WTC11 (cell line): ENCODE measurements at regions not wholly inside any gene's neighbourhood (a gene's known extent, or its start where the extent isn't known, plus 50 kb on each side); places are given as distances from the start of the nearest gene placed in this dataset.

ENCODE experiments used
- CREB1 ChIP-seq: sonication (generic); formaldehyde crosslinking; IDR thresholded peaks from 2 replicates; pipeline ENCODE4 v1.8.0; 2023; ENCODE audit warnings: mild to moderate bottlenecking, missing genetic modification reagents
- GRHL2 ChIP-seq: fragments of 250-450 bp; sonication (Bioruptor Pico); IDR thresholded peaks from 2 replicates; pipeline ENCODE4 v1.8.0; 2022; ENCODE audit warnings: mild to moderate bottlenecking, moderate library complexity; ENCODE audit not compliant: insufficient replicate concordance, severe bottlenecking
- IRF1 ChIP-seq: sonication (generic); formaldehyde crosslinking; IDR thresholded peaks from 2 replicates; pipeline ENCODE4 v1.8.0; 2023; ENCODE audit warnings: missing genetic modification reagents
- SMAD3 ChIP-seq: sonication (generic); formaldehyde crosslinking; IDR thresholded peaks from 2 replicates; pipeline ENCODE4 v1.8.0; 2022; ENCODE audit warnings: missing genetic modification reagents, mild to moderate bottlenecking, borderline replicate concordance
- SMAD4 ChIP-seq: sonication (generic); formaldehyde crosslinking; IDR thresholded peaks from 2 replicates; pipeline ENCODE4 v1.8.0; 2022; ENCODE audit warnings: mild to moderate bottlenecking, missing genetic modification reagents
- TF ChIP-seq, protein P1 (sequence below): fragments of 200-600 bp; IDR thresholded peaks from 2 replicates; pipeline ENCODE4 v1.8.0; 2022; ENCODE audit warnings: antibody characterized with exemption

DNA sequence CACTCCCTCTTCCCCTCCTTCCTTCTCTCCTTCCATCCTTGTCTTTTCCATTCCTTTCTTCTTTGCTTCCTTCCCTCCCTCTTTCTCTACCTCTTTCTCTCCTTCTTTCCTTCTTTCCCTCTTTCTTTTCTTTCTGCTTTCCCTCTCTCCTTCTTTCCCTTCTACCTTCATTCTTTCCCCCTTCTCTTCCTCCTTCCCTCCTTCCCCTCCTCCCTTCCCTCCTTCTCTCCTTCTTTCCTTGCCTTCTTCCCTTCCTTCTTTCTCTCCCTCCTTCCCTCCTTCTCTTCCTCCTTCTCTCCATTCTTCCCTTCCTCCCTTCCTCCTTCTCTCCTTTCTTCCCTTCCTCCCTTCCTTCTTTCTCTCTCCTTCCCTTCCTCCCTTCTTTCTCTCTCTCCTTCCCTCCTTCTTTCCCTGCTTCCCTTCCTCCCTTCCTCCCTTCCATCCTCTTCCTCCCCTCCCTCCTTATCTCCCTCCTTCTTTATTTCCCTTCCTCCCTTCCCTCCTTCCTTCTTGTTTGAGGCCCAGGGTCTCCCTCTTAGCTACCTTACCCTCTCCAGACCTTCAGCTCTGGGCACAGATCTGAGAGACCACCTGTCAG is 77.0 kb downstream of the BUD13 start:
- TF ChIP-seq CREB1 = no peak
- TF ChIP-seq SMAD3 (CRISPR knock-in tag) = no peak
- no peak for TF ChIP-seq GRHL2
- no peak for TF ChIP-seq SMAD4 (CRISPR knock-in tag)
- TF ChIP-seq IRF1 (CRISPR knock-in tag) = no peak
- TF ChIP-seq, protein P1, sequence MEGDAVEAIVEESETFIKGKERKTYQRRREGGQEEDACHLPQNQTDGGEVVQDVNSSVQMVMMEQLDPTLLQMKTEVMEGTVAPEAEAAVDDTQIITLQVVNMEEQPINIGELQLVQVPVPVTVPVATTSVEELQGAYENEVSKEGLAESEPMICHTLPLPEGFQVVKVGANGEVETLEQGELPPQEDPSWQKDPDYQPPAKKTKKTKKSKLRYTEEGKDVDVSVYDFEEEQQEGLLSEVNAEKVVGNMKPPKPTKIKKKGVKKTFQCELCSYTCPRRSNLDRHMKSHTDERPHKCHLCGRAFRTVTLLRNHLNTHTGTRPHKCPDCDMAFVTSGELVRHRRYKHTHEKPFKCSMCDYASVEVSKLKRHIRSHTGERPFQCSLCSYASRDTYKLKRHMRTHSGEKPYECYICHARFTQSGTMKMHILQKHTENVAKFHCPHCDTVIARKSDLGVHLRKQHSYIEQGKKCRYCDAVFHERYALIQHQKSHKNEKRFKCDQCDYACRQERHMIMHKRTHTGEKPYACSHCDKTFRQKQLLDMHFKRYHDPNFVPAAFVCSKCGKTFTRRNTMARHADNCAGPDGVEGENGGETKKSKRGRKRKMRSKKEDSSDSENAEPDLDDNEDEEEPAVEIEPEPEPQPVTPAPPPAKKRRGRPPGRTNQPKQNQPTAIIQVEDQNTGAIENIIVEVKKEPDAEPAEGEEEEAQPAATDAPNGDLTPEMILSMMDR = no peak
